Medulla oblongata (tissue), 1 donor: ENCODE measurements at regions not wholly inside any gene's neighbourhood (a gene's known extent, or its start where the extent isn't known, plus 50 kb on each side); places are given as distances from the start of the nearest gene placed in this dataset.

ENCODE experiments used
- DNase-seq: peaks from one replicate; pipeline ENCODE4 v3.0.0-alpha.2; 2015; ENCODE audit errors: extremely low spot score

GRCh38 chr4:123455360-123455759 lies 58.8 kb downstream of the SPRY1 start:
- peak; percentile 21 for DNase-seq

GRCh38 chr4:123462007-123462406 lies 65.4 kb downstream of the SPRY1 start:
- no peak for DNase-seq

- DNase-seq = no peak
These were observed 67.3 kb downstream of the SPRY1 start for GRCh38 chr4:123463869-123464268.

- DNase-seq = no peak
These were observed 68.8 kb downstream of the SPRY1 start for GRCh38 chr4:123465416-123465815.

- DNase-seq = no peak
These were observed 69.6 kb downstream of the SPRY1 start for GRCh38 chr4:123466080-123466785.

- DNase-seq = no peak
These were observed 72.0 kb downstream of the SPRY1 start for GRCh38 chr4:123468479-123469031.

- no peak for DNase-seq
These were observed 72.7 kb downstream of the SPRY1 start for GRCh38 chr4:123469245-123469644.

- DNase-seq = no peak
These were observed 73.1 kb downstream of the SPRY1 start for GRCh38 chr4:123469696-123470095.

GRCh38 chr4:123470640-123471039 lies 74.0 kb downstream of the SPRY1 start:
- no peak for DNase-seq

- no peak for DNase-seq
These were observed 75.2 kb downstream of the SPRY1 start for GRCh38 chr4:123471655-123472369.

GRCh38 chr4:123474817-123475216 lies 78.2 kb downstream of the SPRY1 start:
- no peak for DNase-seq

GRCh38 chr4:123476089-123476488 lies 79.5 kb downstream of the SPRY1 start:
- no peak for DNase-seq

GRCh38 chr4:123477711-123478209 lies 81.2 kb downstream of the SPRY1 start:
- DNase-seq = no peak

- no peak for DNase-seq
These were observed 82.3 kb downstream of the SPRY1 start for GRCh38 chr4:123478859-123479345.

- no peak for DNase-seq
These were observed 83.3 kb downstream of the SPRY1 start for GRCh38 chr4:123479944-123480343.

- DNase-seq = no peak
These were observed 84.3 kb downstream of the SPRY1 start for GRCh38 chr4:123480706-123481418.

- no peak for DNase-seq
These were observed 85.1 kb downstream of the SPRY1 start for GRCh38 chr4:123481717-123482116.

- no peak for DNase-seq
These were observed 87.8 kb downstream of the SPRY1 start for GRCh38 chr4:123484291-123484926.

GRCh38 chr4:123485601-123486000 lies 89.0 kb downstream of the SPRY1 start:
- DNase-seq = no peak

GRCh38 chr4:123488916-123489315 lies 92.3 kb downstream of the SPRY1 start:
- peak; percentile 37 for DNase-seq

GRCh38 chr4:123495530-123495929 lies 98.9 kb downstream of the SPRY1 start:
- no peak for DNase-seq

GRCh38 chr4:123496421-123496820 lies 99.8 kb downstream of the SPRY1 start:
- DNase-seq = no peak
